ENCODE measurements at regions not wholly inside any gene's neighbourhood (a gene's known extent, or its start where the extent isn't known, plus 50 kb on each side); places are given as distances from the start of the nearest gene placed in this dataset.

- no peak overlapping the region for H3K4me3 ChIP-seq (ENCODE audit: low read depth, low read length)
- no peak for TF ChIP-seq CTCF (IDR thresholded peaks at IDR 0.05; ENCODE audit: low read depth, low read length)
Measured at GRCh38 chr4:13118633-13119032, 365.5 kb downstream of the RAB28 start.

GRCh38 chr4:13117185-13117584, 367.0 kb downstream of the RAB28 start:
- no peak for TF ChIP-seq CTCF (IDR thresholded peaks at IDR 0.05; ENCODE audit: low read depth, low read length)
- H3K4me3 ChIP-seq (ENCODE audit: low read depth, low read length): no peak overlapping the region

GRCh38 chr4:13112030-13112429, 372.1 kb downstream of the RAB28 start:
- no peak for TF ChIP-seq CTCF (IDR thresholded peaks at IDR 0.05; ENCODE audit: low read depth, low read length)
- H3K4me3 ChIP-seq (ENCODE audit: low read depth, low read length): no peak overlapping the region

GRCh38 chr4:13109536-13109935, 374.6 kb downstream of the RAB28 start:
- TF ChIP-seq CTCF (IDR thresholded peaks at IDR 0.05; ENCODE audit: low read depth, low read length): no peak
- H3K4me3 ChIP-seq (ENCODE audit: low read depth, low read length): no peak overlapping the region

GRCh38 chr4:13108096-13108495, 376.0 kb downstream of the RAB28 start:
- H3K4me3 ChIP-seq (ENCODE audit: low read depth, low read length): no peak overlapping the region
- no peak for TF ChIP-seq CTCF (IDR thresholded peaks at IDR 0.05; ENCODE audit: low read depth, low read length)

- TF ChIP-seq CTCF (IDR thresholded peaks at IDR 0.05; ENCODE audit: low read depth, low read length): no peak
- H3K4me3 ChIP-seq (ENCODE audit: low read depth, low read length): no peak overlapping the region
Measured at GRCh38 chr4:13103382-13104015, 380.6 kb downstream of the RAB28 start.

GRCh38 chr4:13102092-13102742, 381.9 kb downstream of the RAB28 start:
- no peak for TF ChIP-seq CTCF (IDR thresholded peaks at IDR 0.05; ENCODE audit: low read depth, low read length)
- no peak overlapping the region for H3K4me3 ChIP-seq (ENCODE audit: low read depth, low read length)
